Epithelial cell of proximal tubule (primary cell): ENCODE measurements at regions not wholly inside any gene's neighbourhood (a gene's known extent, or its start where the extent isn't known, plus 50 kb on each side); places are given as distances from the start of the nearest gene placed in this dataset.

Experiments
- DNase-seq: peaks from one replicate; pipeline ENCODE4 v3.0.0-alpha.2; 2011; ENCODE audit warnings: low read depth
- H3K4me3 ChIP-seq: 2 replicates; pipeline ENCODE4 v1.5.1; 2011; ENCODE audit warnings: low read depth, mild to moderate bottlenecking, low read length
- CTCF ChIP-seq: conservative IDR thresholded peaks from 2 replicates; pipeline ENCODE4 v1.5.1; 2012; ENCODE audit warnings: low read depth, mild to moderate bottlenecking, low read length

- H3K4me3 ChIP-seq, result no peak overlapping the region
- no peak for DNase-seq
- TF ChIP-seq CTCF, result no peak
These were observed 942.2 kb downstream of the PCDH17 start for GRCh38 chr13:58573743-58574142.

GRCh38 chr13:58574791-58575190 is 943.2 kb downstream of the PCDH17 start:
- no peak for DNase-seq
- no peak for TF ChIP-seq CTCF
- no peak overlapping the region for H3K4me3 ChIP-seq

- no peak overlapping the region for H3K4me3 ChIP-seq
- DNase-seq, result no peak
- no peak for TF ChIP-seq CTCF
These were observed 947.9 kb downstream of the PCDH17 start for GRCh38 chr13:58579468-58579867.

GRCh38 chr13:58583966-58584365 is 952.4 kb downstream of the PCDH17 start:
- no peak overlapping the region for H3K4me3 ChIP-seq
- no peak for TF ChIP-seq CTCF
- DNase-seq, result no peak

- no peak overlapping the region for H3K4me3 ChIP-seq
- DNase-seq, result no peak
- TF ChIP-seq CTCF, result no peak
These were observed 953.1 kb downstream of the PCDH17 start for GRCh38 chr13:58584610-58585009.

- no peak for DNase-seq
- no peak overlapping the region for H3K4me3 ChIP-seq
- no peak for TF ChIP-seq CTCF
These were observed 955.6 kb downstream of the PCDH17 start for GRCh38 chr13:58587183-58587582.

- no peak for DNase-seq
- no peak overlapping the region for H3K4me3 ChIP-seq
- no peak for TF ChIP-seq CTCF
These were observed 960.5 kb downstream of the PCDH17 start for GRCh38 chr13:58592052-58592451.
